ENCODE measurements at regions not wholly inside any gene's neighbourhood (a gene's known extent, or its start where the extent isn't known, plus 50 kb on each side); places are given as distances from the start of the nearest gene placed in this dataset.

DNA sequence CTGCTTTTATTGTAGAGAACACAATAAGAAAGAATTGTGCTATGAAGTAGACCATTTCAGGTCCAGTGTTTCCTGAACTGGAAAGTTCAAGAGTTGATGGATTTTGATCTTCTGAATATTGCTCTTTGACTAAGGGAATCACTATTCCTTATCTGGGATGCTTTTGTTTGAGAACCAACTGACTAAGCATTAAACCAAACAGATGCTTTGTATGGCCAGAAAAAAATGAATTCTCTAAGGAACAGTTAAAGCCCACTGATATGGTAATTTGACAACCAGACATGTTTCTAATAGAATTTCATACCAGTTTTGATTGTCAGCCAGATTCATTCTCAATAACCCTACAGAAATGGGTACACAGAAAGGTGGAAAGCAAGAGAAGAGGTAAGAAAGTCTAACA lies 67.5 kb upstream of the CADPS start (continued):
- TF ChIP-seq, protein P1, sequence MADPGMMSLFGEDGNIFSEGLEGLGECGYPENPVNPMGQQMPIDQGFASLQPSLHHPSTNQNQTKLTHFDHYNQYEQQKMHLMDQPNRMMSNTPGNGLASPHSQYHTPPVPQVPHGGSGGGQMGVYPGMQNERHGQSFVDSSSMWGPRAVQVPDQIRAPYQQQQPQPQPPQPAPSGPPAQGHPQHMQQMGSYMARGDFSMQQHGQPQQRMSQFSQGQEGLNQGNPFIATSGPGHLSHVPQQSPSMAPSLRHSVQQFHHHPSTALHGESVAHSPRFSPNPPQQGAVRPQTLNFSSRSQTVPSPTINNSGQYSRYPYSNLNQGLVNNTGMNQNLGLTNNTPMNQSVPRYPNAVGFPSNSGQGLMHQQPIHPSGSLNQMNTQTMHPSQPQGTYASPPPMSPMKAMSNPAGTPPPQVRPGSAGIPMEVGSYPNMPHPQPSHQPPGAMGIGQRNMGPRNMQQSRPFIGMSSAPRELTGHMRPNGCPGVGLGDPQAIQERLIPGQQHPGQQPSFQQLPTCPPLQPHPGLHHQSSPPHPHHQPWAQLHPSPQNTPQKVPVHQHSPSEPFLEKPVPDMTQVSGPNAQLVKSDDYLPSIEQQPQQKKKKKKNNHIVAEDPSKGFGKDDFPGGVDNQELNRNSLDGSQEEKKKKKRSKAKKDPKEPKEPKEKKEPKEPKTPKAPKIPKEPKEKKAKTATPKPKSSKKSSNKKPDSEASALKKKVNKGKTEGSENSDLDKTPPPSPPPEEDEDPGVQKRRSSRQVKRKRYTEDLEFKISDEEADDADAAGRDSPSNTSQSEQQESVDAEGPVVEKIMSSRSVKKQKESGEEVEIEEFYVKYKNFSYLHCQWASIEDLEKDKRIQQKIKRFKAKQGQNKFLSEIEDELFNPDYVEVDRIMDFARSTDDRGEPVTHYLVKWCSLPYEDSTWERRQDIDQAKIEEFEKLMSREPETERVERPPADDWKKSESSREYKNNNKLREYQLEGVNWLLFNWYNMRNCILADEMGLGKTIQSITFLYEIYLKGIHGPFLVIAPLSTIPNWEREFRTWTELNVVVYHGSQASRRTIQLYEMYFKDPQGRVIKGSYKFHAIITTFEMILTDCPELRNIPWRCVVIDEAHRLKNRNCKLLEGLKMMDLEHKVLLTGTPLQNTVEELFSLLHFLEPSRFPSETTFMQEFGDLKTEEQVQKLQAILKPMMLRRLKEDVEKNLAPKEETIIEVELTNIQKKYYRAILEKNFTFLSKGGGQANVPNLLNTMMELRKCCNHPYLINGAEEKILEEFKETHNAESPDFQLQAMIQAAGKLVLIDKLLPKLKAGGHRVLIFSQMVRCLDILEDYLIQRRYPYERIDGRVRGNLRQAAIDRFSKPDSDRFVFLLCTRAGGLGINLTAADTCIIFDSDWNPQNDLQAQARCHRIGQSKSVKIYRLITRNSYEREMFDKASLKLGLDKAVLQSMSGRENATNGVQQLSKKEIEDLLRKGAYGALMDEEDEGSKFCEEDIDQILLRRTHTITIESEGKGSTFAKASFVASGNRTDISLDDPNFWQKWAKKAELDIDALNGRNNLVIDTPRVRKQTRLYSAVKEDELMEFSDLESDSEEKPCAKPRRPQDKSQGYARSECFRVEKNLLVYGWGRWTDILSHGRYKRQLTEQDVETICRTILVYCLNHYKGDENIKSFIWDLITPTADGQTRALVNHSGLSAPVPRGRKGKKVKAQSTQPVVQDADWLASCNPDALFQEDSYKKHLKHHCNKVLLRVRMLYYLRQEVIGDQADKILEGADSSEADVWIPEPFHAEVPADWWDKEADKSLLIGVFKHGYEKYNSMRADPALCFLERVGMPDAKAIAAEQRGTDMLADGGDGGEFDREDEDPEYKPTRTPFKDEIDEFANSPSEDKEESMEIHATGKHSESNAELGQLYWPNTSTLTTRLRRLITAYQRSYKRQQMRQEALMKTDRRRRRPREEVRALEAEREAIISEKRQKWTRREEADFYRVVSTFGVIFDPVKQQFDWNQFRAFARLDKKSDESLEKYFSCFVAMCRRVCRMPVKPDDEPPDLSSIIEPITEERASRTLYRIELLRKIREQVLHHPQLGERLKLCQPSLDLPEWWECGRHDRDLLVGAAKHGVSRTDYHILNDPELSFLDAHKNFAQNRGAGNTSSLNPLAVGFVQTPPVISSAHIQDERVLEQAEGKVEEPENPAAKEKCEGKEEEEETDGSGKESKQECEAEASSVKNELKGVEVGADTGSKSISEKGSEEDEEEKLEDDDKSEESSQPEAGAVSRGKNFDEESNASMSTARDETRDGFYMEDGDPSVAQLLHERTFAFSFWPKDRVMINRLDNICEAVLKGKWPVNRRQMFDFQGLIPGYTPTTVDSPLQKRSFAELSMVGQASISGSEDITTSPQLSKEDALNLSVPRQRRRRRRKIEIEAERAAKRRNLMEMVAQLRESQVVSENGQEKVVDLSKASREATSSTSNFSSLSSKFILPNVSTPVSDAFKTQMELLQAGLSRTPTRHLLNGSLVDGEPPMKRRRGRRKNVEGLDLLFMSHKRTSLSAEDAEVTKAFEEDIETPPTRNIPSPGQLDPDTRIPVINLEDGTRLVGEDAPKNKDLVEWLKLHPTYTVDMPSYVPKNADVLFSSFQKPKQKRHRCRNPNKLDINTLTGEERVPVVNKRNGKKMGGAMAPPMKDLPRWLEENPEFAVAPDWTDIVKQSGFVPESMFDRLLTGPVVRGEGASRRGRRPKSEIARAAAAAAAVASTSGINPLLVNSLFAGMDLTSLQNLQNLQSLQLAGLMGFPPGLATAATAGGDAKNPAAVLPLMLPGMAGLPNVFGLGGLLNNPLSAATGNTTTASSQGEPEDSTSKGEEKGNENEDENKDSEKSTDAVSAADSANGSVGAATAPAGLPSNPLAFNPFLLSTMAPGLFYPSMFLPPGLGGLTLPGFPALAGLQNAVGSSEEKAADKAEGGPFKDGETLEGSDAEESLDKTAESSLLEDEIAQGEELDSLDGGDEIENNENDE (IDR thresholded peaks at IDR 0.05; ENCODE audit: insufficient replicate concordance, low read length): no peak
- no peak for TF ChIP-seq KDM5A (IDR thresholded peaks at IDR 0.05; ENCODE audit: low read length)
- no peak for TF ChIP-seq RNF2 (IDR thresholded peaks at IDR 0.05; ENCODE audit: borderline replicate concordance, low read depth, low read length, missing control alignments, poor library complexity, severe bottlenecking)
- no peak for TF ChIP-seq EGR1 (IDR thresholded peaks at IDR 0.05; ENCODE audit: borderline replicate concordance, low read depth, low read length)
- no peak for TF ChIP-seq EZH2 (IDR thresholded peaks at IDR 0.05; ENCODE audit: low read depth, low read length, severe bottlenecking)
- no peak for TF ChIP-seq MAFK (IDR thresholded peaks at IDR 0.05; ENCODE audit: low read depth, low read length)
- TF ChIP-seq SP1 (IDR thresholded peaks at IDR 0.05; ENCODE audit: low read depth, low read length): no peak
- no peak for TF ChIP-seq TBP (IDR thresholded peaks at IDR 0.05; ENCODE audit: low read depth, low read length)
- no peak for TF ChIP-seq TEAD4 (IDR thresholded peaks at IDR 0.05; ENCODE audit: low read depth, low read length)
- TF ChIP-seq SAP30 (IDR thresholded peaks at IDR 0.05; ENCODE audit: insufficient read depth, insufficient replicate concordance, low read length): no peak
